SK-N-MC (cell line): ENCODE measurements at regions not wholly inside any gene's neighbourhood (a gene's known extent, or its start where the extent isn't known, plus 50 kb on each side); places are given as distances from the start of the nearest gene placed in this dataset.

Experiments
- EZH2 ChIP-seq: fragments of 200-600 bp; sonication (generic); IDR thresholded peaks from one replicate; pipeline ENCODE4 v1.6.1; 2017; ENCODE audit warnings: antibody characterized with exemption
- POLR2AphosphoS5 ChIP-seq: IDR thresholded peaks from 2 replicates; pipeline ENCODE4 v1.6.1; 2012; ENCODE audit warnings: mild to moderate bottlenecking, low read depth, low read length, borderline replicate concordance

GRCh38 chr2:35168351-35168750 is 1187.2 kb upstream of the CRIM1 start:
- TF ChIP-seq EZH2 = no peak
- no peak for TF ChIP-seq POLR2AphosphoS5
